PC-9 (cell line): ENCODE measurements at regions not wholly inside any gene's neighbourhood (a gene's known extent, or its start where the extent isn't known, plus 50 kb on each side); places are given as distances from the start of the nearest gene placed in this dataset.

Experiments used
- BruUV-seq: library from RNA; stranded (reverse); fragments of 400-500 nt; replicated peaks from 2 replicates; lab custom pipeline; 2021; lab: Mats Ljungman, UMichigan
- CTCF ChIA-PET: fragments of 300-600 bp; sonication (Branson Sonifier 250); formaldehyde crosslinking; loops from one replicate; lab custom pipeline; 2022; ENCODE audit warnings: antibody characterized with exemption; lab: Charles Lee
- POLR2A ChIA-PET: fragments of 300-600 bp; sonication (Branson Sonifier 250); formaldehyde crosslinking; loops from one replicate; lab custom pipeline; 2022; ENCODE audit warnings: antibody characterized with exemption; ENCODE audit not compliant: unreplicated experiment; lab: Charles Lee
- DNase-seq, 2 experiments: peaks; one replicate each; pipeline versions ENCODE4 v3.0.0 to v3.0.0-alpha.2; 2015 to 2022; ENCODE audit warnings: mixed read lengths in 1 of 2
- H2AFZ ChIP-seq: fragments of 200-600 bp; sonication (generic); 2 replicates; pipeline ENCODE4 v1.8.1; 2017; ENCODE audit warnings: antibody characterized with exemption
- H3F3A ChIP-seq: fragments of 200-600 bp; sonication (generic); 2 replicates; pipeline ENCODE4 v1.8.1; 2017; ENCODE audit warnings: antibody characterized with exemption, mild to moderate bottlenecking, low read depth; ENCODE audit not compliant: insufficient read depth
- H3K27ac ChIP-seq: fragments of 200-600 bp; sonication (generic); 2 replicates; pipeline ENCODE4 v1.6.1; 2016; ENCODE audit warnings: mixed run types
- H3K27me3 ChIP-seq: fragments of 200-600 bp; sonication (generic); 2 replicates; pipeline ENCODE4 v1.6.1; 2016; ENCODE audit warnings: low read depth, mixed run types; ENCODE audit not compliant: insufficient read depth
- H3K36me3 ChIP-seq: fragments of 200-600 bp; sonication (generic); 2 replicates; pipeline ENCODE4 v1.6.1; 2016; ENCODE audit warnings: low read depth, mixed run types
- H3K4me1 ChIP-seq: fragments of 200-600 bp; sonication (generic); replicated peaks from 2 replicates; pipeline ENCODE4 v1.6.1; 2016; ENCODE audit warnings: mixed run types; ENCODE audit not compliant: insufficient read depth
- H3K4me2 ChIP-seq: fragments of 200-600 bp; sonication (generic); 2 replicates; pipeline ENCODE4 v1.6.1; 2017; ENCODE audit warnings: mixed run types
- H3K4me3 ChIP-seq: fragments of 200-600 bp; sonication (generic); 2 replicates; pipeline ENCODE4 v1.6.1; 2016; ENCODE audit warnings: mixed run types
- H3K79me2 ChIP-seq: fragments of 200-600 bp; sonication (generic); 2 replicates; pipeline ENCODE4 v1.6.1; 2017; ENCODE audit warnings: low read depth, mixed run types
- H3K9me2 ChIP-seq: fragments of 200-600 bp; sonication (generic); 2 replicates; pipeline ENCODE4 v1.8.1; 2017; ENCODE audit warnings: mild to moderate bottlenecking; ENCODE audit not compliant: insufficient read depth
- H3K9me3 ChIP-seq: fragments of 200-600 bp; sonication (generic); 2 replicates; pipeline ENCODE4 v1.8.1; 2016; ENCODE audit warnings: low read depth; ENCODE audit not compliant: insufficient read depth
- H4K20me1 ChIP-seq: fragments of 200-600 bp; sonication (generic); 2 replicates; pipeline ENCODE4 v1.8.1; 2017; ENCODE audit not compliant: insufficient read depth
- EZH2 ChIP-seq: fragments of 200-600 bp; sonication (generic); IDR thresholded peaks from 2 replicates; pipeline ENCODE4 v1.8.0; 2017; ENCODE audit warnings: antibody characterized with exemption, low read depth
- intact Hi-C: fragments of 100-400 bp; cut with micrococcal nuclease; formaldehyde crosslinking; loops from one replicate; pipeline ENCODE4 v1.10.0; 2022; ENCODE audit not compliant: unreplicated experiment
- TF ChIP-seq, protein P1 (sequence below): fragments of 200-600 bp; sonication (generic); conservative IDR thresholded peaks from 2 replicates; pipeline ENCODE4 v1.6.1; 2017; ENCODE audit warnings: mixed run types, antibody characterized with exemption, mild to moderate bottlenecking, moderate library complexity

DNA sequence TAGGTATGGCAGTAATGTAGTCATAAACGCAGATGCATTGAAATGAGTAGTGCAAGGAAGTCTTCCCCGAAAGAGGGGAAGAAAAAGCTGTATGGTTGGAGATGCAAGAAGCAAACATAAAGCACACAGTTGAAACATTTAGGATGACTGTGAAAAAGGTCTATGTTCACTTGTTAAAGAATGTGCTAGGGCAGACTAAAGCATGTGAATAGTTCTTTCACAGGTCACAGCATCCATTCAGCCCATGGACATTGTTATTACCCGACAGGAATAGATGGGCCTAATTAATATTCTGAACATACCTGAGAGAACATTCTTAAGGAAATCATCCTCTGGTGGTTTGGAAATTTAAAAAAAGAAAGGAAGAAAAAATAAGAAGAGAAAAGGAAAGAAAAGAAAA, 595.2 kb downstream of the ZIC1 start:
- H3K27ac ChIP-seq = no peak overlapping the region
- no peaks in the 10 kb centered on the region for H3F3A ChIP-seq
- H3K79me2 ChIP-seq = no peaks in the 10 kb centered on the region
- H3K4me1 ChIP-seq = no peaks in the 10 kb centered on the region
- no peak overlapping the region for H3K4me2 ChIP-seq
- no peak for DNase-seq
- no peaks in the 10 kb centered on the region for H3K27me3 ChIP-seq
- no peaks in the 10 kb centered on the region for H3K9me3 ChIP-seq
- TF ChIP-seq, protein P1, sequence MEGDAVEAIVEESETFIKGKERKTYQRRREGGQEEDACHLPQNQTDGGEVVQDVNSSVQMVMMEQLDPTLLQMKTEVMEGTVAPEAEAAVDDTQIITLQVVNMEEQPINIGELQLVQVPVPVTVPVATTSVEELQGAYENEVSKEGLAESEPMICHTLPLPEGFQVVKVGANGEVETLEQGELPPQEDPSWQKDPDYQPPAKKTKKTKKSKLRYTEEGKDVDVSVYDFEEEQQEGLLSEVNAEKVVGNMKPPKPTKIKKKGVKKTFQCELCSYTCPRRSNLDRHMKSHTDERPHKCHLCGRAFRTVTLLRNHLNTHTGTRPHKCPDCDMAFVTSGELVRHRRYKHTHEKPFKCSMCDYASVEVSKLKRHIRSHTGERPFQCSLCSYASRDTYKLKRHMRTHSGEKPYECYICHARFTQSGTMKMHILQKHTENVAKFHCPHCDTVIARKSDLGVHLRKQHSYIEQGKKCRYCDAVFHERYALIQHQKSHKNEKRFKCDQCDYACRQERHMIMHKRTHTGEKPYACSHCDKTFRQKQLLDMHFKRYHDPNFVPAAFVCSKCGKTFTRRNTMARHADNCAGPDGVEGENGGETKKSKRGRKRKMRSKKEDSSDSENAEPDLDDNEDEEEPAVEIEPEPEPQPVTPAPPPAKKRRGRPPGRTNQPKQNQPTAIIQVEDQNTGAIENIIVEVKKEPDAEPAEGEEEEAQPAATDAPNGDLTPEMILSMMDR = no peak
- TF ChIP-seq EZH2 = no peak
- no peaks in the 10 kb centered on the region for H3K36me3 ChIP-seq
- intact Hi-C loops = no loop called here
- ChIA-PET CTCF (no interaction called here), POLR2A (no interaction called here)
- H3K4me3 ChIP-seq = no peak overlapping the region
- no peaks in the 10 kb centered on the region for H3K9me2 ChIP-seq
- no peaks in the 10 kb centered on the region for H4K20me1 ChIP-seq
- no TSS peak for BruUV-seq
- H2AFZ ChIP-seq = no peak overlapping the region

DNA sequence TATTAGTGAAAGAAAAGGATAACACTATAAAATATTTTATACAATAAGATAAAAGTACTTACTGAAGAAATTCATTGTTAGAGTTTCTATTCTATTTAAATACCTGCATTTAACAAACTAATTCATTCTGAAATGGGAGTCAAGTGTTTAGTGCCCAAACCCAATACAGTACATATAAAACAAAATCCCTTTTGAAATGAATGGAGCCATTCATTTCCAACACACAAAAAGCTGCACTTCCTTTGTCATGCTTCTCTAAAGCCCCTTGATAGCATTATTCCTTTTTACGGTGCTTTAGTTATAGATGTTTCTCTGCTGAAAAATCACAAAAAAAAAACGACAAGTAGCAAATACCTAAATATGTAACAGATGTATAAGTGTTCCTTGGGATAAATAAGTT, 596.3 kb downstream of the ZIC1 start:
- Histone ChIP-seq H3F3A (no peaks in the 10 kb centered on the region), H2AFZ (no peak overlapping the region), H3K4me2 (no peak overlapping the region), H3K27me3 (no peaks in the 10 kb centered on the region), H3K9me2 (no peaks in the 10 kb centered on the region), H3K4me3 (no peak overlapping the region), H3K36me3 (no peaks in the 10 kb centered on the region), H3K4me1 (no peaks in the 10 kb centered on the region), H4K20me1 (no peaks in the 10 kb centered on the region), H3K79me2 (no peaks in the 10 kb centered on the region), H3K27ac (no peak overlapping the region), H3K9me3 (no peaks in the 10 kb centered on the region)
- DNase-seq = no peak
- ChIA-PET POLR2A (no interaction called here), CTCF (no interaction called here)
- no peak for TF ChIP-seq EZH2
- BruUV-seq = no TSS peak
- intact Hi-C loops = no loop called here

DNA sequence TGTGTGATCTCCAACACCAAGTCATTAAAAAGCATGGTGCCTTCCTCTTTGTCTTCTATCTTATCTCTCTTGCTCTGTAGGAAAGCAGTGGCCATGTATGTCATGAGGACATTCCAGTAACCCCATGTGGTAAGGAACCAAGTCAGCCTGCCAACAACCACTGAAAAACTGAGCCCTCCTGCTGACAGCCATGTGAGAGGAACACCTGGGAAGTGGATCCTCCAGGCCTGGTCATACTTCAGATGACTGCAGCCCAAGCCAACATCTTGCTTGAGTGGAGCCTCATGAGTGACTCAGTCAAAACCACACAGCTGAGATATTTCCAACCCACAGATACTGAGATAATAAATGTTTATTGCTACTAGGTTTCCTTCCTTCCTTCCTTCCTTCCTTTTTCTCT, 597.3 kb downstream of the ZIC1 start:
- H3K27ac ChIP-seq = no peak overlapping the region
- CTCF ChIA-PET = no interaction called here
- BruUV-seq = no TSS peak

DNA sequence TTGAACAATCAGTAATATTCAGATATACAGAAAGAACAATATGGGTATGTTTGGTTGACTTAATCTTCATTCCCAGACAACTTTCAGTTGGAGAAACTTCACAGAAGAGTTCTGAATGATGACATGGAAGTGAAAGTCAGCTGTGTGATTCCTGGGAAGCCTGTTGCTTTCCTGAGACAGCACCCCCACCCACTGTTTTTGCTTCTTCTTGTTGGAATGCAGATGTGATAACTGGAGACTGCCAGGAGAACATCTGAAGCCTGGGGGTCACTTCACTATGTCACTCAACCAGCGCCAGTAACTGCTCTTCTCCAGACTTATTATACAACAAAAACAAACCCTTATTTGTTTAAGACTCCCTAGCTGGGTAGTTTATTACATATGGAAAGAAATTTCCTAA, 599.4 kb downstream of the ZIC1 start:
- ChIA-PET CTCF (no interaction called here), POLR2A (no interaction called here)
- Histone ChIP-seq H3K4me3 (no peak overlapping the region), H3K4me1 (no peaks in the 10 kb centered on the region), H3F3A (no peaks in the 10 kb centered on the region), H3K4me2 (no peak overlapping the region), H3K79me2 (no peaks in the 10 kb centered on the region), H2AFZ (no peak overlapping the region), H3K27me3 (no peaks in the 10 kb centered on the region), H3K36me3 (no peaks in the 10 kb centered on the region), H3K9me2 (no peaks in the 10 kb centered on the region), H3K9me3 (no peaks in the 10 kb centered on the region), H3K27ac (no peak overlapping the region), H4K20me1 (no peaks in the 10 kb centered on the region)
- intact Hi-C loops = no loop called here
- DNase-seq = no peak
- no peak for TF ChIP-seq EZH2
- TF ChIP-seq, protein P1 = no peak
- no TSS peak for BruUV-seq

More for the DNA sequence above, 597.3 kb downstream of the ZIC1 start:
- Histone ChIP-seq H3K9me3 (no peaks in the 10 kb centered on the region), H3K9me2 (no peaks in the 10 kb centered on the region), H2AFZ (no peak overlapping the region), H3K79me2 (no peaks in the 10 kb centered on the region), H4K20me1 (no peaks in the 10 kb centered on the region), H3K4me2 (no peak overlapping the region), H3K4me3 (no peak overlapping the region), H3K4me1 (no peaks in the 10 kb centered on the region), H3K27me3 (no peaks in the 10 kb centered on the region), H3K36me3 (no peaks in the 10 kb centered on the region), H3F3A (no peaks in the 10 kb centered on the region)
- TF ChIP-seq EZH2 = no peak
- TF ChIP-seq, protein P1 = no peak
- no peak for DNase-seq
- POLR2A ChIA-PET = no interaction called here
- intact Hi-C loops = no loop called here
